IMR-90 (cell line): ENCODE measurements at regions not wholly inside any gene's neighbourhood (a gene's known extent, or its start where the extent isn't known, plus 50 kb on each side); places are given as distances from the start of the nearest gene placed in this dataset.
A peak's percentile ranks its signal among the peaks of the same experiment; 100 is the strongest.

Experiments used
- ATAC-seq: fragments of 200-7000 bp; cut with Tn5 transposase; 2 replicates; pipeline ENCODE4 v1.9.1; 2020; ENCODE audit warnings: low read depth, mild to moderate bottlenecking, moderate library complexity
- BruUV-seq: library from RNA; stranded (reverse); fragments of 400-500 nt; replicated peaks from 2 replicates; lab custom pipeline; 2021; lab: Mats Ljungman, UMichigan
- CTCF ChIA-PET: fragments of 300-600 bp; formaldehyde crosslinking; extraction: SDS; loops from one replicate; lab custom pipeline; 2021; ENCODE audit warnings: antibody characterized with exemption; lab: Yijun Ruan, JAX
- POLR2A ChIA-PET: fragments of 300-600 bp; sonication (Branson Sonifier 250); formaldehyde crosslinking; loops from one replicate; lab custom pipeline; 2022; ENCODE audit warnings: antibody characterized with exemption; ENCODE audit not compliant: unreplicated experiment; lab: Charles Lee
- DNase-seq: peaks from one replicate; pipeline ENCODE4 v3.0.0; 2013
- H2AFZ ChIP-seq: replicated peaks from 2 replicates; pipeline ENCODE3; 2013; ENCODE audit warnings: low read length, mild to moderate bottlenecking; ENCODE audit not compliant: poor library complexity
- H2AK5ac ChIP-seq: 2 replicates; pipeline ENCODE4 v1.6.1; 2013; ENCODE audit warnings: low read depth, low read length, inconsistent platforms
- H2AK9ac ChIP-seq: replicated peaks from 2 replicates; pipeline ENCODE3; 2013; ENCODE audit warnings: mild to moderate bottlenecking, low read depth, low read length, moderate library complexity; ENCODE audit not compliant: poor library complexity
- H2BK120ac ChIP-seq: 2 replicates; pipeline ENCODE4 v1.6.1; 2013; ENCODE audit warnings: low read depth, low read length, inconsistent platforms
- H2BK15ac ChIP-seq: 3 replicates; pipeline ENCODE4 v1.6.1; 2013; ENCODE audit warnings: low read depth, low read length, inconsistent platforms
- H2BK20ac ChIP-seq: 2 replicates; pipeline ENCODE4 v1.6.1; 2013; ENCODE audit warnings: low read depth, mild to moderate bottlenecking, inconsistent platforms, low read length, moderate library complexity
- H2BK5ac ChIP-seq: 2 replicates; pipeline ENCODE4 v1.6.1; 2013; ENCODE audit warnings: mild to moderate bottlenecking, low read depth, low read length, inconsistent platforms; ENCODE audit not compliant: poor library complexity, severe bottlenecking
- H3K14ac ChIP-seq: replicated peaks from 2 replicates; pipeline ENCODE4 v1.6.1; 2013; ENCODE audit warnings: low read depth, low read length, inconsistent platforms
- H3K18ac ChIP-seq: 2 replicates; pipeline ENCODE4 v1.6.1; 2013; ENCODE audit warnings: low read depth, low read length, control low read depth
- H3K23ac ChIP-seq: 2 replicates; pipeline ENCODE4 v1.6.1; 2013; ENCODE audit warnings: low read depth, low read length, inconsistent platforms
- H3K27ac ChIP-seq: 2 replicates; pipeline ENCODE4 v1.5.1; 2013; ENCODE audit warnings: mild to moderate bottlenecking, control low read depth, low read length; ENCODE audit not compliant: insufficient read depth
- H3K27me3 ChIP-seq: 2 replicates; pipeline ENCODE4 v1.6.1; 2013; ENCODE audit warnings: low read length; ENCODE audit not compliant: control insufficient read depth, insufficient read depth
- H3K36me3 ChIP-seq: 2 replicates; pipeline ENCODE4 v1.6.1; 2013; ENCODE audit warnings: low read length, mixed read lengths; ENCODE audit not compliant: control insufficient read depth, insufficient read depth
- H3K4ac ChIP-seq: 2 replicates; pipeline ENCODE4 v1.6.1; 2013; ENCODE audit warnings: low read depth, low read length, inconsistent platforms
- H3K4me1 ChIP-seq: 2 replicates; pipeline ENCODE4 v1.6.1; 2013; ENCODE audit warnings: low read length, mixed read lengths; ENCODE audit not compliant: control insufficient read depth, insufficient read depth
- H3K4me2 ChIP-seq: 2 replicates; pipeline ENCODE4 v1.6.1; 2013; ENCODE audit warnings: low read depth, mild to moderate bottlenecking, control low read depth, low read length, moderate library complexity
- H3K4me3 ChIP-seq: 2 replicates; pipeline ENCODE4 v1.5.1; 2013; ENCODE audit warnings: low read depth, mild to moderate bottlenecking, control low read depth, low read length, moderate library complexity; ENCODE audit not compliant: insufficient read depth
- H3K56ac ChIP-seq: 2 replicates; pipeline ENCODE4 v1.6.1; 2013; ENCODE audit warnings: low read length, inconsistent platforms; ENCODE audit not compliant: insufficient read depth; ENCODE audit errors: extremely low read depth
- H3K79me1 ChIP-seq, 2 experiments: 2 replicates each; pipeline ENCODE4 v1.6.1; 2013; ENCODE audit warnings: low read length in 2 of 2, inconsistent platforms in 1 of 2, low read depth in 1 of 2
- H3K9ac ChIP-seq: 2 replicates; pipeline ENCODE4 v1.6.1; 2013; ENCODE audit warnings: low read depth, low read length, control low read depth
- H3K9me1 ChIP-seq: 2 replicates; pipeline ENCODE4 v1.6.1; 2013; ENCODE audit warnings: low read length, inconsistent platforms; ENCODE audit not compliant: insufficient read depth
- H3K9me3 ChIP-seq: 2 replicates; pipeline ENCODE4 v1.6.1; 2013; ENCODE audit warnings: low read length; ENCODE audit not compliant: control insufficient read depth, insufficient read depth
- H4K20me1 ChIP-seq: 2 replicates; pipeline ENCODE4 v1.6.1; 2013; ENCODE audit warnings: low read length, inconsistent platforms; ENCODE audit not compliant: insufficient read depth
- H4K5ac ChIP-seq: 2 replicates; pipeline ENCODE4 v1.6.1; 2013; ENCODE audit warnings: mild to moderate bottlenecking, low read depth, low read length, control low read depth
- H4K8ac ChIP-seq, 2 experiments: 2 replicates each; pipeline ENCODE4 v1.6.1; 2013; ENCODE audit warnings: low read depth in 2 of 2, low read length in 2 of 2, control low read depth in 1 of 2, inconsistent platforms in 1 of 2
- H4K91ac ChIP-seq: 2 replicates; pipeline ENCODE4 v1.6.1; 2013; ENCODE audit warnings: low read depth, low read length, inconsistent platforms; ENCODE audit not compliant: insufficient read depth
- BHLHE40 ChIP-seq: fragments of 150-350 bp; IDR thresholded peaks from 2 replicates; pipeline ENCODE4 v1.6.1; 2016; ENCODE audit warnings: mild to moderate bottlenecking, low read depth, low read length
- CEBPB ChIP-seq: IDR thresholded peaks from 2 replicates; pipeline ENCODE4 v1.6.1; 2012; ENCODE audit warnings: low read depth, low read length, improper control_type of control experiment
- FOS ChIP-seq: fragments of 150-350 bp; IDR thresholded peaks from 2 replicates; pipeline ENCODE4 v1.6.1; 2016; ENCODE audit warnings: low read depth, low read length
- MAFK ChIP-seq: IDR thresholded peaks from 2 replicates; pipeline ENCODE4 v1.6.1; 2012; ENCODE audit warnings: low read depth, low read length, improper control_type of control experiment
- MAZ ChIP-seq: IDR thresholded peaks from 2 replicates; pipeline ENCODE4 v1.6.1; 2012; ENCODE audit warnings: low read depth, mild to moderate bottlenecking, low read length, improper control_type of control experiment, moderate library complexity, borderline replicate concordance
- RFX5 ChIP-seq: IDR thresholded peaks from 2 replicates; pipeline ENCODE4 v1.8.0; 2012; ENCODE audit warnings: low read depth, mild to moderate bottlenecking, low read length, moderate library complexity
- WGBS, 2 experiments: methylation state at CpG; one replicate each; pipeline versions ENCODE4 v1.1.5 to v1.1.7; 2013; ENCODE audit warnings: missing lambda C conversion rate in 2 of 2; ENCODE audit not compliant: insufficient read length in 1 of 2; ENCODE audit errors: extremely low coverage in 2 of 2; 5-methylcytosine and 5-hydroxymethylcytosine counted together
- dilution Hi-C: fragments of 300-500 bp; cut with HindIII; formaldehyde crosslinking; loops from one replicate; pipeline ENCODE4 v1.14.3; 2018; ENCODE audit warnings: low sequenced_read_pairs; ENCODE audit not compliant: unreplicated experiment
- in situ Hi-C: fragments of 300-500 bp; cut with MboI; formaldehyde crosslinking; loops from 3 replicates; pipeline ENCODE4 v1.14.3; 2019; ENCODE audit warnings: low sequenced_read_pairs, inconsistent platforms, mixed read lengths
- intact Hi-C: fragments of 100-400 bp; cut with micrococcal nuclease; formaldehyde crosslinking; loops from 2 replicates; pipeline ENCODE4 v1.10.0; 2022

DNA sequence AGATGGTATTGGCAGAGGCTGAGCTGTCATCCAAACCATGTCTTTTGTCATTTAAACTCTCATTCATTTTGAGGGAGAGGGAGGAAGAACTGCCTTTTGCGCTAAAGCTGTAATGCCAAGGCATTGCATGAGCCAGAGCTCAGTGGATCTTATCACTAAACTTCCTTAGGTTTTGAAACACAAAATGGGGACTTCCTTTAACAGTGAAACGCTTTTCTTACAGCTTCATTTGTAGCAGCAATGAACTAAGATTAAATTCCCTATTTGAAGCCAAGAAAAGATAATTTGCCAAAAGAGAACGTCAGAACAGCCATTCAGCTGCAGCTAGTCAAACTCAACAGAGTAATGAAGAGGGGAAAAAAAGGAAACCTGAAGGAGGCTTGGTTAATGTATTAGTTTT is 143.5 kb upstream of the MMADHC start:
- POLR2A ChIA-PET = no interaction called here
- H3K79me1 ChIP-seq = no peaks in the 10 kb centered on the region

More for the DNA sequence above, 143.5 kb upstream of the MMADHC start:
- H3K9me3 ChIP-seq = no peaks in the 10 kb centered on the region
- H3K23ac ChIP-seq = no peak overlapping the region
- no peak overlapping the region for H3K56ac ChIP-seq
- H3K36me3 ChIP-seq = no peaks in the 10 kb centered on the region
- no peak overlapping the region for H2AFZ ChIP-seq
- H2BK120ac ChIP-seq = no peak overlapping the region
- intact Hi-C loops (no loop called here), dilution Hi-C loops (no loop called here), in situ Hi-C loops (loop anchor here (25.0 kb wide), 1 partner anchor 731 kb away; no protein-coding TSS in a partner anchor)
- CTCF ChIA-PET = no interaction called here
- DNase-seq = no peak
- peak overlapping the region; percentile 11; the same call in 1 of the 2 replicates for H3K18ac ChIP-seq
- no peaks in the 10 kb centered on the region for H3K27me3 ChIP-seq
- peak overlapping the region; percentile 59; the same call in 2 of the 3 replicates for H2BK15ac ChIP-seq
- H2BK20ac ChIP-seq = no peak overlapping the region
- no peak overlapping the region for H3K9ac ChIP-seq
- no peak overlapping the region for H3K4ac ChIP-seq
- no peak overlapping the region for H3K27ac ChIP-seq
- no peak overlapping the region for H4K91ac ChIP-seq
- H4K20me1 ChIP-seq = no peaks in the 10 kb centered on the region
- peaks cover 19% of the 10 kb centered on the region for H3K4me1 ChIP-seq
- no peak overlapping the region for H2BK5ac ChIP-seq
- no peak for ATAC-seq
- peaks cover 4% of the 10 kb centered on the region; the same call in 1 of the 2 replicates for H3K9me1 ChIP-seq
- H2AK5ac ChIP-seq = no peak overlapping the region
- H4K5ac ChIP-seq = no peak overlapping the region; the same call in 1 of the 2 replicates
- no peak overlapping the region for H3K4me3 ChIP-seq
- no peak overlapping the region for H2AK9ac ChIP-seq
- H4K8ac ChIP-seq = peak overlapping the region in 1 of 2 experiments; percentile 9; a peak in 1 of 4 replicates
- TF ChIP-seq BHLHE40 (no peak), MAZ (no peak), FOS (no peak), CEBPB (no peak), RFX5 (no peak), MAFK (no peak)
- H3K4me2 ChIP-seq = no peak overlapping the region
- no TSS peak for BruUV-seq
- no peak overlapping the region for H3K14ac ChIP-seq
- no CpG with 5 or more reads among the region's 3 CpGs for WGBS, 2 experiments
